Dendritic cell treated with granulocyte-macrophage colony-stimulating factor and Interleukin-4, amounts not matched to agents 40 ng/mL and 50 ng/mL, for 4 days (primary cell): ENCODE measurements at regions not wholly inside any gene's neighbourhood (a gene's known extent, or its start where the extent isn't known, plus 50 kb on each side); places are given as distances from the start of the nearest gene placed in this dataset.

Source experiments
- H3K27ac Mint-ChIP-seq: one replicate; pipeline ENCODE4 v1.8.0; 2022; ENCODE audit warnings: mild to moderate bottlenecking, mixed read lengths
- H3K27me3 Mint-ChIP-seq: one replicate; pipeline ENCODE4 v1.8.0; 2022; ENCODE audit warnings: mild to moderate bottlenecking, mixed read lengths
- H3K36me3 Mint-ChIP-seq: one replicate; pipeline ENCODE4 v1.8.0; 2022; ENCODE audit warnings: low read depth, mixed read lengths
- H3K4me1 Mint-ChIP-seq: one replicate; pipeline ENCODE4 v1.8.0; 2022; ENCODE audit warnings: low read depth, mixed read lengths
- H3K4me3 Mint-ChIP-seq: one replicate; pipeline ENCODE4 v1.8.0; 2022; ENCODE audit warnings: mild to moderate bottlenecking, moderate library complexity, mixed read lengths
- H3K9me3 Mint-ChIP-seq: one replicate; pipeline ENCODE4 v1.8.0; 2022; ENCODE audit warnings: mixed read lengths
- intact Hi-C: fragments of 100-400 bp; cut with micrococcal nuclease; formaldehyde crosslinking; loops from one replicate; pipeline ENCODE4 v1.15.0; 2022

DNA sequence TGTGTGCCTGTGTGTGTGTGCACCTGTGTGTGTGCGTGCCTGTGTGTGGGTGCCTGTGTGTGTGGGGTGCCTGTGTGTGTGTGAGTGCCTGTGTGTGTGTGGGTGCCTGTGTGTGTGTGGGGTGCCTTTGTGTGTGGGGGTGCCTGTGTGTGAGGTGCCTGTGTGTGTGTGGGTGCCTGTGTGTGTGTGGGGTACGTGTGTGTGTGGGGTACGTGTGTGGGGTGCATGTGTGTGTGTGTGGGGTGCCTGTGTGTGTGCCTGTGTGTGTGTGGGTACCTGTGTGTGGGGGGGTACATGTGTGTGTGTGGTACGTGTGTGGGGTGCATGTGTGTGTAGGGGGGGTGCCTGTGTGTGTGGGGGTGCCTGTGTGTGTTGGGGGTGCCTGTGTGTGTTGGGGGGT is 73.4 kb upstream of the HGFAC start:
- intact Hi-C loops, result no loop called here
- no peaks in the 10 kb centered on the region for H3K36me3 Mint-ChIP-seq
- H3K27ac Mint-ChIP-seq, result peak overlapping the region; percentile 75
- peaks cover 52% of the 10 kb centered on the region for H3K27me3 Mint-ChIP-seq
- no peak overlapping the region for H3K4me3 Mint-ChIP-seq
- H3K4me1 Mint-ChIP-seq, result peaks cover 76% of the 10 kb centered on the region
- no peaks in the 10 kb centered on the region for H3K9me3 Mint-ChIP-seq

DNA sequence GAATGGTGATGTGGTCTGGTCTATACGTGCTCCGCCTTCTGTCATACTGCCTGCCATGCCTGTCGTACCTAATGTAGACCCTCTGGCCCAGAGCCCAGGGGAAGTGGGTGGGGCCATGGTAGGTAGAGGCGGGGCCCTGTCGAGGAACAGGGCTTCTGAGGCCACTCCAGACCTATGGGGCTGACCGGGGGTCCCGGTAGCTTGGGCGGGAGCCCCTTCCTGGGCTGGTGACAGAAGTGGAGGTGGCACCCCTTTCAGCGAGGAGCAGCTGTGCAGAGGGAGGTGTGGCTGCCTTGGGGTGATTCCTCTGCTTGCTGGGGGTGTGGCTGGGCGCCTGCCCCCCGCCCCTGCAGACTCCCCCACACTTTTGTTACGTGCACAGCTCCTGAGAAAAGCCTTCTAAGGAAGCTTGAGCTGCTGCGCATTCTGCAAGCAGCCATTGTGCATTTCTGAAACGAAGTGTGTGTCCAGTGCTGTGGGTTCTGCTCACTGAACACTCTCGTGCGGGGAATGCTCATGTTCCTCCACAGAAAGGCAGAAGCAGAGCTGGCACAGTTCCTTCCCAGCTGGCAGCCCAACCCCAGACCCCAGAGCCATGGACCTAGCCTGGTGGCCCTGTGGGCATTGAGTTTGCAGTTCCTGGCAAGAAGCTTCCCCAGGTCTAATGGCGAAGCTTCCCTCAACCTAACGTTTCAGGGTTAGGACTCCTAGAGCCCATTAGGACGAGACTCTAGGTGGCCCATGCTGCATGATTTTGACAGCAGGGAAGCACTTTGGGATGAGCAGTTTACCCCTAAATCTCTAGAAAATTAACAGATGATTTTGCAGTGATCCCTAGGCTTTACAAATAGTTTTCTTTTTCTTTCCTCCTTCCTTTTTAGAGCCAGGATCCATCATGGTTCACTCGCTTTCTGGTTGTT is 72.7 kb upstream of the HGFAC start:
- Mint-ChIP-seq H3K27ac (peak overlapping the region; percentile 75), H3K36me3 (no peaks in the 10 kb centered on the region), H3K27me3 (peaks cover 49% of the 10 kb centered on the region), H3K4me1 (peaks cover 76% of the 10 kb centered on the region), H3K9me3 (no peaks in the 10 kb centered on the region), H3K4me3 (peak overlapping the region; percentile 53)
- intact Hi-C loops, result loop anchor here (1.0 kb wide), 1 partner anchor 20 kb away; no protein-coding TSS in a partner anchor

DNA sequence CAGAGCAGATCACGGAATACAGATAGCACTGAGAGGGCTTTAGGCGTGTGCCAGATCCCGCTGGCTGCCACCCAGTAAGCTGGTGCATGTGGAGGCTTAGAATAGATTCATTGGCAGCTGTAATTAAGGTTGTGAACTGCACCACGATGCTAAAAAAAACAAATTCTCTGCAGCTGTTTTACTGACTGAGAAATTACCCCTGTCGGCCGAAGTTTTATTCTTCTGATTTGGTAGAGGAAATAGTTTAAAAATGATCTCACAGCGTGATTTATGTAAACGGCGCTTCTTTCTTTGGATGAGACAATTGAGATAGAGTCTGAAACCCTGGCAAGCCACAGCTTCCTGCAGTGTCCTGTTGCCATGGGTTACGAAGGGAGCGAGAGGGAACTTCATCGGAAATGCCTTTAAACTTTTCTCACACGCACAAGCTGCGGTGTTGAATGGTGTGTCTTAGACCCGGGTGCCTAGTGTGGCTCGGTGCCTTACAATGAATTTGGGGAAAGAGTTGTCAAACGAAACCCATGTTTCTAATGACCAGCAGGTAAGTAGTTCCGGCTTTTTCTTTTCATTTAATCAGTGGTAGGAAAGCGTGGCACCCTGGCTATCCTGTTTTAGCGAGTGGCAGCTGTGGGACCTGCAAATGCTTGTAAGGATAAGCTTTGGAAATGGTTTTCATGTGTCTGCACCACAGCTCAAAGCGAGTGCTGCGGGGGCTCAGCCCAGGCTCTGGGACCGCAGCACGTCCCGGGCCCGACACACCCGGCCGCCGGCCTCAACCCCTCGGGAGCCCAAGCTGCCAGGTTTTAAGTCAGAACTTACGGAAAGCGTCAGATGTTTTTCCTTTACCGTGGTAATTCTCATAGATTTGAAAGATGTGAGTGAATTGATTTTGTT is 71.7 kb upstream of the HGFAC start:
- H3K4me1 Mint-ChIP-seq, result peaks cover 78% of the 10 kb centered on the region

DNA sequence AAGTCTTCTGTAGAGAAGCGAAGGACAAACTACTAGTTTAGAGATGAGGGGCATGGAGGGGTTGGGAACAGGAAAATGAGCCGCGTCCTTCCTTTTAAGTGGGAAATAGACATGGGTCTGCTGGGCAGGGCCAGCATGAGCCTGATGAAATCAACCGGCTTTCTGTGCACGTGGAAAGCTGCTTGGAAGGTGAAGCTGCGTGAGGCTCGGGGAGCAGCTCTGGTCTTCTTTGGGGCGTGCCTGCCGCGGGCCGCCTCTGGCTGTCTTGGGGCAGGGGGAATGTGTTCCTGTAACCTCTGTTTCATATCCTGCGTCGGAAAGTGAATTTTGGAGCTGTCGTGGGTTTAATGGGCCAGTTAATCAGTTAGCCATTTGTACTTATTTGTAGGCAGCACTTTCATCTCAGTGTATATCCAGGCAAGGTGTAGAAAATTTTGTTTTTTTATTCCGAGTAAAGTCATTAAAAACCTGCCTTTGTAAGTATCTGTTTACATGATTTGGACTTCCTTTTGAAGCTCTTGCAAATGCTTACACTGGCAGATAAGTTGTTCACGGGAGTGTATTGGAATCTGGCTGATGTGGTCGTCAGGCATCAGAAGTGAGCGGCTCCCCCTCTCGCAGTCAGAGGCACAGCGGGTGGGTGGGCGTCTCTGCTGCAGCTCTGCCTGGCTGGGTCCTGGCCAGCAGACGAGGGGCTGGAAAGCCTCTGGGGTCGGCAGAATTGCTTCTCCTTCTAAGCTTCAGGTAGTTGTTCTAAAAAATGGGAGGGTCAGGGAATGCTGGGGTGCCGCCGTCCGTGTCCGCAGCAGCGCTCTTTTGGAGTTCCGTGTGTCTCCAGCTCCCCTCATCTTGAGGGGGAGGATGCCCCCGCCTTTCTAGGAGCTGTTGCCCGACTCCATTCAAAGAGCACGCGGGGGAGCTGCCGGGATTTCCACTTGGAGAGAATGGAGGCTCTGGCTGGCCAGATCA is 70.5 kb upstream of the HGFAC start:
- peak overlapping the region; percentile 55 for H3K4me3 Mint-ChIP-seq
- intact Hi-C loops, result no loop called here
- peaks cover 45% of the 10 kb centered on the region for H3K27me3 Mint-ChIP-seq
- no peaks in the 10 kb centered on the region for H3K9me3 Mint-ChIP-seq
- peak overlapping the region; percentile 51 for H3K27ac Mint-ChIP-seq
- peaks cover 8% of the 10 kb centered on the region for H3K36me3 Mint-ChIP-seq
- peaks cover 80% of the 10 kb centered on the region for H3K4me1 Mint-ChIP-seq

More for the DNA sequence above, 71.7 kb upstream of the HGFAC start:
- intact Hi-C loops, result loop anchor here (1.0 kb wide), 1 partner anchor 19 kb away; no protein-coding TSS in a partner anchor
- H3K36me3 Mint-ChIP-seq, result no peaks in the 10 kb centered on the region
- H3K27me3 Mint-ChIP-seq, result peaks cover 49% of the 10 kb centered on the region
- H3K4me3 Mint-ChIP-seq, result peak overlapping the region; percentile 53
- peak overlapping the region; percentile 75 for H3K27ac Mint-ChIP-seq
- no peaks in the 10 kb centered on the region for H3K9me3 Mint-ChIP-seq

DNA sequence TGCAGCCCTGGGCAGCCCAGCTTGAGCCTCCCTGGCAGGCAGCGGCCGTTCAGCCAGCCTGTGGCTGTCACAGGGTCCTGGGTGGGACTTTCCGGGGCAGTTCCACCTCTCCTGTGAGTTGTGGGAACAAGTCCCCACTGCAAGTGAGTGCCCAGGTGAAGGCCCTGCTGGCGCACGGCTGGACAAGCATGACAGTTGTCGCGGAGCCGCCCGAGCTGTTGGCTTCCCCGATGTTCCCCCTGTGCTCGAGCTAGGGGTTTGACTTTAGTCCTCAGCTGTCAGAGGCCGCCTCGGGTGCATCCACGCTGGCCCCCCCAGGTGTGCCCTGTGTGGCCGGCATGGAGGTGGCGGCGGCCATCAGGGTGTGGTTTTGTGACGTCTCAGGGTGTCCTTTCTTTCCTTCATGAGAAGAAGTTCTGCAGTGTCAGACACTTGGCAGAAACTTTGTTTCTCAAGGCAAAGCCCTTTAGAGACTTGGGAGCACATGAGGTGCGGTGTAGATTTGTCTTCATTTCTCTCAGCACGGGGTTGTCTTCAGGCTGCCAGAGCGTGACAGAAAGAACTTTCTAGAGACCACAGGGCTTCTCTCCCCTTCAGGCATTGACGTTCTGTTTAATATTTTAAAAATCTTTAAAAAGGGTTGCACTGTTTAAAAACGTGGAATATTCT is 69.4 kb upstream of the HGFAC start:
- intact Hi-C loops, result no loop called here
- Mint-ChIP-seq H3K4me1 (peaks cover 79% of the 10 kb centered on the region), H3K9me3 (no peaks in the 10 kb centered on the region), H3K27me3 (peaks cover 35% of the 10 kb centered on the region), H3K36me3 (peaks cover 10% of the 10 kb centered on the region), H3K4me3 (peak overlapping the region; percentile 37), H3K27ac (peak overlapping the region; percentile 51)

DNA sequence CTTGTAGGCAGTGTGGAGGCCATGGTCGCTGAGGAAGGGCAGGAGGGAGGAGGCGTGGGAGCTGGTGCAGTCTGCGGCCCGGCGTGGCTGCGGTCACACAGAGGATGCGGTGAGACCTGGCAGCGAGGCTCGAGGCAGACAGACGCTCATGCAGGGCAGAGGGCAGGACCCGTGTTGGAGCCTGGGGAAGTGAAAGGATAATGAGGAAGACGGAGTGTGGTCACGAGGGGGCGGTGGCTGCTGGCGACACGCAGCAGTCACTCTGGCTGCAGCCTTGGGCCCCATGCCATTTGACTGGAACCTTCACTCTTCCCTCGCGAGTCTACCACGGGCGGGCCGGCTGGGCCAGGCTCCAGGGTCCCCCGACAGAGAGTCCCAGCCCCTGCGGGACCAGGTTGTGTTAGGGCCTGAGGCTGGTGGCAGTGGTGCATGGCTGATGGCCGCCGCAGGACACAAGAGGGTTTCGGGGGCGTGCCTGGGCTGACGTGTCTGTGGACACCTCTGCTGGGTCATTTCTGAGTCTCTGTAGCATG is 68.8 kb upstream of the HGFAC start:
- H3K4me1 Mint-ChIP-seq, result peaks cover 78% of the 10 kb centered on the region
- peaks cover 10% of the 10 kb centered on the region for H3K36me3 Mint-ChIP-seq
- peaks cover 29% of the 10 kb centered on the region for H3K27me3 Mint-ChIP-seq
- peak overlapping the region; percentile 37 for H3K4me3 Mint-ChIP-seq
- H3K9me3 Mint-ChIP-seq, result no peaks in the 10 kb centered on the region
- H3K27ac Mint-ChIP-seq, result peak overlapping the region; percentile 51
- intact Hi-C loops, result loop anchor here (1.0 kb wide), 1 partner anchor 12 kb away; no protein-coding TSS in a partner anchor

DNA sequence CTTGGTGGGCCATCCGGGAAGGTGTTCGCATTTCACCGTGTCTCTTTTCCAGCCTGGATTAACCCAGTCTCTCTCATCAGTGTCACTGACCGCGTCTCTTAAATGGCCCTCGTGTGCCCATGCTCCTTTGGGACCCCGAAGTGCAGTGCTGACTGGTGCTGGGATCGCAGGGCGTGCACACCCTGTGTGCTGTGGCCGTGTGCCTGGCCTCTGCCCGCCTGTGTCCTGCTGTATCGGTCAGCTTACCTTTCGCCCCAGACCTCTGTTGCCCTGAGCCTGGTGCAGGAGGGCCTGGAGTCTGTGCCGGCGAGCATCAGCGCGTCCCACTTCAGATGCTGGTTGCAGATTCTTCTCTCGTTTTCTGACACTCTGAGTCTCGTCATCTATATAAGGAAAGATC is 68.3 kb upstream of the HGFAC start:
- intact Hi-C loops, result loop anchor here (1.0 kb wide), 1 partner anchor 12 kb away; no protein-coding TSS in a partner anchor
- Mint-ChIP-seq H3K36me3 (peaks cover 10% of the 10 kb centered on the region), H3K4me3 (peak overlapping the region; percentile 37), H3K9me3 (peaks cover 1% of the 10 kb centered on the region), H3K27me3 (peaks cover 24% of the 10 kb centered on the region), H3K27ac (peak overlapping the region; percentile 51), H3K4me1 (peaks cover 73% of the 10 kb centered on the region)

DNA sequence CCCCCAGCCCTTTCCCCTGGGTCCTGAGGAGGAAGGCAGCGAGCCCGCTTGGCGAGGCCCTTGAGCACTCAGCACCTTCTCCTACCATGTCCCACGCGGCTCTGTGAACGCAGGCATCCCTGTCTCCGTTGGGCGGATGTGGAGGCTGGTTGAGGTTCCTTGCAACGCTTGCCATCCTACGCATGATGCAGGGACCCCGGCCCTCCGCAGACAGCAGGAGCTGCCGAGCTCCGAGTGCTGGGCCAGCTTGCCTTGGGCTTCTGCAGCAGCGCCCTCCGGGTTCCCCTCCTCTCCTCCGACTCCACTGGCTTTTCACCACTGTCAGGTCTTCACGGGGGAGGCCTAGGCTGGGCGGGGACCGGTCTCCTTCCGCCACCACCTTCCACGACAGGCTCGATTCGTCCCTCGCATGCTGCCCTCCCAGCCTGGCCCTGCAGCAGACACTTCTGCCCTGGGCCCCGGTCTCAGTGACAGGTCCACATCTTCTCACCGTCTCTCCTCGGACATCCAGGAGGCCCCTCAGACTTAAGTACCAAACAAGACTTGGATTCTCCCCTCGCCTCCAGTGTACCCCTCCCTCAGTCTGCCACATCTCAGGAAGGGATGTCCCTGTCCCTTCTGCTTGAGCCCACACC is 67.6 kb upstream of the HGFAC start:
- peaks cover 20% of the 10 kb centered on the region for H3K27me3 Mint-ChIP-seq
- peaks cover 67% of the 10 kb centered on the region for H3K4me1 Mint-ChIP-seq
- peaks cover 8% of the 10 kb centered on the region for H3K9me3 Mint-ChIP-seq
- H3K4me3 Mint-ChIP-seq, result no peak overlapping the region
- H3K27ac Mint-ChIP-seq, result peak overlapping the region; percentile 51
- intact Hi-C loops, result no loop called here
- H3K36me3 Mint-ChIP-seq, result peaks cover 17% of the 10 kb centered on the region

DNA sequence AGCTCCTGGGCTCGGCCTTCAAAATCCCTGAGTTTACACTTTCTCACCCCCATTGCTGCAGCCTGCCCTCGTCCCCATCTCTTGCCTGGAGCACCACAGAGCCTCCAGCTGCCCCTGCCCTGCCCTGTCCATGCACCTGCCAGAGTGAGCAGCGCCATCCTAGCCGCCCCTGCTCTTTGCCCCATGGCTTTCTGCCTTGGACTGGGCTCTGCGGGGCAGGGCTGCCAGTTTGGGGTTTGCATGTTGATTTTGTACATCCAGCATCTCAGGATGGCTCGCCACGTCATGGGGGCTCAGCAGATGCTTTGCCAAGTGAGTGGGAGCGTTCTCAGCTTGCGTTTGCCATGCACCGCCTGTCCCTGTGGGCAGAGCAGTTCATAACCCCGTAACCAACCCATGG is 67.1 kb upstream of the HGFAC start:
- peaks cover 20% of the 10 kb centered on the region for H3K36me3 Mint-ChIP-seq
- intact Hi-C loops, result no loop called here
- H3K27me3 Mint-ChIP-seq, result peaks cover 20% of the 10 kb centered on the region
- peak overlapping the region; percentile 51 for H3K27ac Mint-ChIP-seq
- peaks cover 13% of the 10 kb centered on the region for H3K9me3 Mint-ChIP-seq
- H3K4me3 Mint-ChIP-seq, result no peak overlapping the region
- H3K4me1 Mint-ChIP-seq, result peaks cover 61% of the 10 kb centered on the region

DNA sequence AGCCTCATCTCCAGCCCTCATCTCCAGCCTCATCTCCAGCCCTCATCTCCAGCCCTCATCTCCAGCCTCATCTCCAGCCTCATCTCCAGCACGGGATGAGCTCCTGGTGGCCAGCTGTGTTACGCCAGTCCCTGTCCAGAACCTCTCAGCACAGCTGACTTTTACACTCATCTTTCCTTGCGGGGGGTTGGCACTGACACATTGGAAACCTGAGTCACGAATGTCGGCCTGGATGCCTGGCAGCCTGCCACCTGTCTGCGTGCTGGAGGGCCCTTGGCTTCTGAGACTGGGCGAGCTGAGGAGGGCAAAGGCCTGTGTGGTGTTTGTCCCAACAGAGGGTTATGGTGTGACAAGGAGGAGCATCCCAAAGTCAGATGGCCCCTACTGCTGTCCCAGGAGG is 66.1 kb upstream of the HGFAC start:
- Mint-ChIP-seq H3K4me3 (no peak overlapping the region), H3K36me3 (peaks cover 30% of the 10 kb centered on the region), H3K4me1 (peaks cover 53% of the 10 kb centered on the region), H3K9me3 (peaks cover 24% of the 10 kb centered on the region), H3K27me3 (peaks cover 20% of the 10 kb centered on the region), H3K27ac (no peak overlapping the region)
- intact Hi-C loops, result no loop called here

DNA sequence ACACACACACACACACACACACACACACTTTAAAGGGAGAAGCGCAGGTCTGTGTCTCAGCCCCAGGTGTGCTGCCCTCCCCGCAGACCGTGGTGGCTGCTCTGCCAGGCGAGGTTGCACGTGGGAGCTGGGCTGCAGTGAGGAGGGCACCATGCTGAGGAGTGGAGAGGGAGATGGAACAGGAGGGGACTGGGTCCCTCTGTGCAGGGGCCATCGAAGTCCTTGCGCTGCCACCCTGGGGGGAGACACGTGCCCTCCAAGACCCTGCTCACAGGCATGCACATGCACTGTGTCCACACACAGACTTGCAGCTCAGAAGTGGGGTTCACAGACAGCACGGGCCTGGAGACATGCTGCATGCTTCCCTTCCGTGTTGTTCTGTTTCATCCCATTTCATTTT is 65.5 kb upstream of the HGFAC start:
- no peak overlapping the region for H3K27ac Mint-ChIP-seq
- peaks cover 48% of the 10 kb centered on the region for H3K4me1 Mint-ChIP-seq
- H3K36me3 Mint-ChIP-seq, result peaks cover 34% of the 10 kb centered on the region
- peaks cover 29% of the 10 kb centered on the region for H3K9me3 Mint-ChIP-seq
- H3K4me3 Mint-ChIP-seq, result no peak overlapping the region
- peaks cover 18% of the 10 kb centered on the region for H3K27me3 Mint-ChIP-seq
- intact Hi-C loops, result no loop called here

DNA sequence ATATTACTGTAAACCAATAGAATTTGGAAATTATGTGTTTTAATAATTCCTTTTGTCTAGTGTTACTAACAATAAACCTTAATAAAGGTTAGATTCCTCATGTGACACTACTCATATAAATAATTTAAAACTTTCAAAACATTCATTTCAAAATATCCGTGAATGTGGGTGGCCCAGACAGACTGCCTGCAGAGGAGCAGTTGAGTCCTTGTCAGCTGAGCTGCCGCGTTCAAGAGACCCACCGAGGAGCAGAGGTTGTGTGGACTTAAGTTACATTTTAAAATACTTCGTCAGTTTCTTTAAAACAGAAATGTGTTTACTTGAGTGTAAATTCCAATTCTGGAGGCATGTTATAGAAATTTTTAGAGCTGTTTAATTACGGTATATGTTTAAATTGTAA is 64.2 kb upstream of the HGFAC start:
- H3K27me3 Mint-ChIP-seq, result peaks cover 15% of the 10 kb centered on the region
- H3K36me3 Mint-ChIP-seq, result peaks cover 34% of the 10 kb centered on the region
- no peak overlapping the region for H3K27ac Mint-ChIP-seq
- H3K4me3 Mint-ChIP-seq, result no peak overlapping the region
- H3K9me3 Mint-ChIP-seq, result peaks cover 36% of the 10 kb centered on the region
- H3K4me1 Mint-ChIP-seq, result peaks cover 41% of the 10 kb centered on the region
- intact Hi-C loops, result no loop called here
